Astrocyte of the spinal cord (primary cell): ENCODE measurements at regions not wholly inside any gene's neighbourhood (a gene's known extent, or its start where the extent isn't known, plus 50 kb on each side); places are given as distances from the start of the nearest gene placed in this dataset.
A peak's percentile ranks its signal among the peaks of the same experiment; 100 is the strongest.

Experiments used
- DNase-seq: peaks from one replicate; pipeline ENCODE4 v3.0.0; 2011; ENCODE audit warnings: low read depth, low spot score
- H3K4me3 ChIP-seq: 2 replicates; pipeline ENCODE4 v1.5.1; 2011; ENCODE audit warnings: low read depth, mild to moderate bottlenecking, low read length, moderate library complexity
- in situ Hi-C: cut with HindIII; loops from 2 replicates; pipeline ENCODE4 v1.10.0; 2017; ENCODE audit warnings: low sequenced_read_pairs
- TF ChIP-seq, protein P1 (sequence below): IDR thresholded peaks from 2 replicates; pipeline ENCODE4 v1.5.1; 2012; ENCODE audit warnings: low read depth, mild to moderate bottlenecking, low read length, inconsistent platforms

DNA sequence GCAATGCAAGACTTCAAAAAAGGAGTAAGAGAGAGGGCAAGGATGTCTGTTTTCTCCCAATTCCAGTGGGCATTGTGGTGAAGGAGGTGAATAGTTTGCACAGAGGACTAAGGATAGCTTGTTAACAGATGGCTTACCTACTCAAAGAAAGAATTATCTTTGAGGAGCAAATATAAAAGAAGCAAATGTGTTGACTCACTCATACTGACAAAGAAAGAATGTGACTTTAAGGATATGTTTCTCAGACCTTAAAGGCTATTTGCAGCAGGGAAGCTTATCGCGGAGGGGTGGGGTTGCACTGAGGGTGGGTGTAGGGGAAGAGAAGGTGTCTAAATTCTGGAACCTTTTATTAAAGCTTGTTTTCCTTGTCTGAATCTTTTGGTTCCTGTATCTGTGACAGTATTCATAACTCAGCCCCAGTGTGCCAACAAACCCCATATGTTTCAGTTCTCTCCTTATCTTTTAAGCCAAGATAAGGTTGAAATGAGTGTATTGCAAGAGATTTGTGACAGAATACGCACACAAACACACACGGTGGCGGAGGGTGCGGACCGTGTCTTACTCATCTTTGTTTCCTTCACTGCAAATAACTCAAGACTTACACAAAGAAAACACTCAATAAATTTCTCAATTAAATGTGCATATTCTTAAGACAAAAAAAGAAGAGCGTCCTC, 146.4 kb upstream of the ARID2 start:
- in situ Hi-C loops = no loop called here
- peak; percentile 11 for DNase-seq
- TF ChIP-seq, protein P1, sequence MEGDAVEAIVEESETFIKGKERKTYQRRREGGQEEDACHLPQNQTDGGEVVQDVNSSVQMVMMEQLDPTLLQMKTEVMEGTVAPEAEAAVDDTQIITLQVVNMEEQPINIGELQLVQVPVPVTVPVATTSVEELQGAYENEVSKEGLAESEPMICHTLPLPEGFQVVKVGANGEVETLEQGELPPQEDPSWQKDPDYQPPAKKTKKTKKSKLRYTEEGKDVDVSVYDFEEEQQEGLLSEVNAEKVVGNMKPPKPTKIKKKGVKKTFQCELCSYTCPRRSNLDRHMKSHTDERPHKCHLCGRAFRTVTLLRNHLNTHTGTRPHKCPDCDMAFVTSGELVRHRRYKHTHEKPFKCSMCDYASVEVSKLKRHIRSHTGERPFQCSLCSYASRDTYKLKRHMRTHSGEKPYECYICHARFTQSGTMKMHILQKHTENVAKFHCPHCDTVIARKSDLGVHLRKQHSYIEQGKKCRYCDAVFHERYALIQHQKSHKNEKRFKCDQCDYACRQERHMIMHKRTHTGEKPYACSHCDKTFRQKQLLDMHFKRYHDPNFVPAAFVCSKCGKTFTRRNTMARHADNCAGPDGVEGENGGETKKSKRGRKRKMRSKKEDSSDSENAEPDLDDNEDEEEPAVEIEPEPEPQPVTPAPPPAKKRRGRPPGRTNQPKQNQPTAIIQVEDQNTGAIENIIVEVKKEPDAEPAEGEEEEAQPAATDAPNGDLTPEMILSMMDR = no peak
- no peak overlapping the region for H3K4me3 ChIP-seq

DNA sequence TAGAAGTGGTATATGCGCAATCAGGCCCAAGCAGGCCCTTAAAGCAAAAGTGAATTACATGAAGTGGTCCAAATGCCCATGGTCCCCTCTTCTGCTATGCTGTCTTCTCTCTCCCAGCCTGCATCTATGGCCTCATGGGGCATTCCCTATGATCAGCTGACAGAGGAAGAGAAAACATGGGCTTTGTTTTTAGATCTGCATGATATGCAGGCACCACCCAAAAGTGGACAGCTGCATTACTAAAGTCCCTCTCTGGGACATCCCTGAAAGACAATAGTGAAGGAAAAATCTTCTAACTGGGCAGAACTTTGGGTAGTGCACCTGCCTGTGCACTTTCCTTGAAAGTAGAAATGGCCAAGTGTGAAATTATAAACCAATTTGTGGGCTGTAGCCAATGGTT, 145.2 kb upstream of the ARID2 start:
- DNase-seq = no peak
- TF ChIP-seq, protein P1 = no peak
- H3K4me3 ChIP-seq = no peak overlapping the region
- in situ Hi-C loops = no loop called here

DNA sequence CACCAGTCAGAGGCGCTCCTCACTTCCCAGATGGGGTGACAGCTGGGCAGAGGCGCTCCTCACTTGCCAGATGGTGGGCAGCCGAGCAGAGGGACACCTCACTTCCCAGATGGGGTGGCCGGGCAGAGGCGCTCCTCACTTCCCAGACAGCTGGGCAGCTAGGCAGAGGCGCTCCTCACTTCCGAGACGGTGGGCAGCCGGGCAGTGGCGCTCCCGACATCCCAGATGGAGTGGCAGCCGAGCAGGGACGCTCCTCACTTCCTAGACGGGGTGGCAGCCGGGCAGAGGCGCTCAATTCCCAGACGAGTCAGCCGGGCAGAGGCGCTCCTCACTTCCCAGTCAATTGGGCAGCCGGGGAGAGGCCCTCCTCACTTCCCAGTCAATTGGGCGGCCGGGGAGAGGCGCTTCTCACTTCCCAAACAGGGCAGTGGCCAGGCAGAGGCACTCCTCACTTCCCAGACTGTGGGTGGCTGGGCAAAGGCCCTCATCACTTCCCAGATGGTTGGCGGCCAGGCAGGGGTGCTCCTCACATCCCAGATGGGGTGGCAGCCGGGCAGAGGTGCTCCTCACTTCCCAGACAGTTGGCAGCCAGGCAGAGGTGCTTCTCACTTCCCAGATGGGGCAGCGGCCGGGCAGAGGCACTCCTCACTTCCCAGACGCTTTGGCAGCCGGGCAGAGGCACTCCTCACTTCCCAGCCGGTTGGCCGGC, 143.8 kb upstream of the ARID2 start:
- TF ChIP-seq, protein P1 = no peak
- no peak overlapping the region for H3K4me3 ChIP-seq
- in situ Hi-C loops = no loop called here
- no peak for DNase-seq

DNA sequence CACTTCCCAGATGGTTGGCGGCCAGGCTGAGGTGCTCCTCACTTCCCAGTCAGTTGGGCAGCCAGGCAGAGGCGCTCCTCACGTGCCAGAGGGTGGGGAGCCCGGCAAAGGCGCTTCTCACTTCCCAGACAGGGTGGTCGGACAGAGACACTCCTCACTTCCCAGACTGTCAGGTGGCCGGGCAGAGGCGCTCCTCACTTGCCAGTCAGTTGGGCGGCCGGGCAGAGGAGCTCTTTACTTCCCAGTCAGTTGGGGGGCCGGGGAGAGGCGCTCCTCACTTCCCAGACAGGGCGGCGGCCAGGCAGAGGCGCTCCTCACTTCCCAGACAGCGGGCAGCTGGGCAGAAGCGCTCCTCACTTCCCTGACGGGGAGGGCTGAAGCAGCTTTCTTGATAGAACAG, 143.0 kb upstream of the ARID2 start:
- no peak for DNase-seq
- TF ChIP-seq, protein P1 = no peak
- no peak overlapping the region for H3K4me3 ChIP-seq
- in situ Hi-C loops = no loop called here

DNA sequence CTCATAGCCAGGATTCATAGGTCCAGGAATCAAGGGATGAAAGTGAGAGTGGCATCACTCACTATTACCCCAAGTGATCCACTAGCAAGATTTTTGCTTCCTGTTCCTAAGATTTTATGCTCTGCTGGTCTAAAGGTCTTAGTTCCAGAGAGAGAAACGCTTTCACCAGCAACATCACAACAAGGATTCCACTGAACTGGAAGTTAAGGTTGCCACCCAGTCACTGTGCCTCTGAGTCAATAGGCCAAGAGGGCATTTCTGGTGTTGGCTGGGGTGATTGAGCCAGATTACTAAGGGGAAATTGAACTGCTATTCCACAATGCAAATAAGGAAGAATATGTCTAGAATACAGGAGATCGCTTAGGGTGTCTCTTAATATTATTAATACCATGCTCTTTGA, 142.5 kb upstream of the ARID2 start:
- DNase-seq = no peak
- TF ChIP-seq, protein P1 = no peak
- in situ Hi-C loops = no loop called here
- no peak overlapping the region for H3K4me3 ChIP-seq

DNA sequence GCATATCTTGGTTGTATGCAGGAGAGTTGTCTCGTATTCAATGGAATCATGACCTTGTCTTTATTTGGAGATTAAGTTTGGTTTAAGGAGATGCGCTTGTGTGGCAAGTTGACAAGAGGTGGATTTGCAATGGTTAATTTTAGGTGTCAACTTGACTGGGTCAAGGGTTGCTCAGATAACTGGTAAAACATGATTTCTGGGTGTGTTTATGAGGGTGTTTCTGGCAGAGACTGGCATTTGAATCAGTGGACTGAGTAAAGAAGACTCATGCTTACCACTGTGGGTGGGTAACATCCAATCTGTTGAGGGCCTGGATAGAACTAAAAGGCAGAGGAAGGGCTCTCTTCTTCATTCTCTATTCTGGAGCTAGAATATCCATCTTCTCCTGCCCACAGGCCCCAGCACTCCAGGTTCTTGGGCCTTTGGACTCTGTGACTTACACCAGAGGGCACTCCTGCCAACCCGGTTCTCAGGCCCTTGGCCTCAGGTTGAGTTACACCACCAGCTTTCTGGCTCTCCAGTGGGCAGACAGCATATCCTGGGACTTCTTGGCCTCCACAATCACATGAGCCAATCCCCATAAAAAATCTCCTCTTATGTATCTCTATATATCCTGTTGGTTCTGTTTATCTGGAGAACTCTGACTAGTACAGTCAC, 141.5 kb upstream of the ARID2 start:
- H3K4me3 ChIP-seq = no peak overlapping the region
- TF ChIP-seq, protein P1 = no peak
- no peak for DNase-seq
- in situ Hi-C loops = no loop called here
